HCT116 (cell line): ENCODE measurements at regions not wholly inside any gene's neighbourhood (a gene's known extent, or its start where the extent isn't known, plus 50 kb on each side); places are given as distances from the start of the nearest gene placed in this dataset.

Experiments
- ATF3 ChIP-seq: IDR thresholded peaks from 2 replicates; pipeline ENCODE4 v1.6.1; 2012
- CBX3 ChIP-seq: IDR thresholded peaks from 2 replicates; pipeline ENCODE4 v1.6.1; 2012; ENCODE audit warnings: low read depth
- CEBPB ChIP-seq: IDR thresholded peaks from 2 replicates; pipeline ENCODE4 v1.6.1; 2012; ENCODE audit warnings: low read depth
- EZH2 ChIP-seq: fragments of 200-600 bp; sonication (generic); IDR thresholded peaks from 2 replicates; pipeline ENCODE4 v1.6.1; 2017; ENCODE audit warnings: antibody characterized with exemption, mixed run types
- MAX ChIP-seq: IDR thresholded peaks from 2 replicates; pipeline ENCODE4 v1.6.1; 2012
- POLR2A ChIP-seq: IDR thresholded peaks from 2 replicates; pipeline ENCODE4 v1.7.0; 2011; ENCODE audit warnings: borderline replicate concordance; ENCODE audit not compliant: insufficient read depth, insufficient read length; ENCODE audit errors: extremely low read depth
- POLR2AphosphoS5 ChIP-seq: IDR thresholded peaks from 2 replicates; pipeline ENCODE4 v1.6.1; 2011; ENCODE audit warnings: mild to moderate bottlenecking, low read depth, low read length, moderate library complexity
- RAD21 ChIP-seq: IDR thresholded peaks from 2 replicates; pipeline ENCODE4 v1.6.1; 2012; ENCODE audit warnings: low read depth, mild to moderate bottlenecking
- SIN3A ChIP-seq: IDR thresholded peaks from 2 replicates; pipeline ENCODE4 v1.6.1; 2012; ENCODE audit warnings: low read depth
- TCF7L2 ChIP-seq: IDR thresholded peaks from 2 replicates; pipeline ENCODE4 v1.7.0; 2011; ENCODE audit warnings: borderline replicate concordance, inconsistent platforms; ENCODE audit not compliant: insufficient read depth, insufficient read length; ENCODE audit errors: extremely low read depth
- TF ChIP-seq, protein P1 (sequence below), 3 experiments: fragments of 200-600 bp in 1 of 3; sonication (generic) in 1 of 3; IDR thresholded peaks in 2 of 3; conservative IDR thresholded peaks in 1 of 3; 2 replicates each; pipeline ENCODE4 v1.5.1; 2012 to 2017; ENCODE audit warnings: low read depth in 2 of 3, low read length in 2 of 3, antibody characterized with exemption in 1 of 3, borderline replicate concordance in 1 of 3, control low read depth in 1 of 3, mild to moderate bottlenecking in 1 of 3, mixed read lengths in 1 of 3, mixed run types in 1 of 3, moderate library complexity in 1 of 3; ENCODE audit not compliant: insufficient read depth in 1 of 3
- TF ChIP-seq, protein P2 (sequence below): IDR thresholded peaks from 2 replicates; pipeline ENCODE4 v1.6.1; 2012; ENCODE audit warnings: low read depth

DNA sequence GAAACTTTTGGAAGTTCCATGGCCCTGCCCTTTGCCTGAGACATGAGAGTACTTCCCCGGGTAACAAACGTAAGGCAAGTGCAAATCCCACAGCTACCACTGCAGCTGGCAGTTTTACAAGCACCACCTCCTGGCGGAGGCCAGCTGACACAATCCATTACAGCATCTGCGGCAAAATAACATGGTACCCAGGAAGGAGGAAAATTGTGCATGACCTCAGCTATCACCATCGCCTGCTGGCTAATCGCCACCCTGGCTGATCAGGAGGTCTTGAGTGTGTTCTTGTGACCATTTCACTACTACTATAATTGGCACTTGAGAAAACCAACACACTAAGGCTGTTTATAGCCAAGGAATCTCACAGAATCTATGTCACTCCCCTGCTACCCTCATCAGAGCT lies 71.7 kb upstream of the SERPINE2 start:
- TF ChIP-seq EZH2, result no peak
- TF ChIP-seq, protein P1, sequence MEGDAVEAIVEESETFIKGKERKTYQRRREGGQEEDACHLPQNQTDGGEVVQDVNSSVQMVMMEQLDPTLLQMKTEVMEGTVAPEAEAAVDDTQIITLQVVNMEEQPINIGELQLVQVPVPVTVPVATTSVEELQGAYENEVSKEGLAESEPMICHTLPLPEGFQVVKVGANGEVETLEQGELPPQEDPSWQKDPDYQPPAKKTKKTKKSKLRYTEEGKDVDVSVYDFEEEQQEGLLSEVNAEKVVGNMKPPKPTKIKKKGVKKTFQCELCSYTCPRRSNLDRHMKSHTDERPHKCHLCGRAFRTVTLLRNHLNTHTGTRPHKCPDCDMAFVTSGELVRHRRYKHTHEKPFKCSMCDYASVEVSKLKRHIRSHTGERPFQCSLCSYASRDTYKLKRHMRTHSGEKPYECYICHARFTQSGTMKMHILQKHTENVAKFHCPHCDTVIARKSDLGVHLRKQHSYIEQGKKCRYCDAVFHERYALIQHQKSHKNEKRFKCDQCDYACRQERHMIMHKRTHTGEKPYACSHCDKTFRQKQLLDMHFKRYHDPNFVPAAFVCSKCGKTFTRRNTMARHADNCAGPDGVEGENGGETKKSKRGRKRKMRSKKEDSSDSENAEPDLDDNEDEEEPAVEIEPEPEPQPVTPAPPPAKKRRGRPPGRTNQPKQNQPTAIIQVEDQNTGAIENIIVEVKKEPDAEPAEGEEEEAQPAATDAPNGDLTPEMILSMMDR (IDR thresholded peaks at IDR 0.05 in 2 of 3, conservative IDR thresholded peaks at IDR 0.05 in 1 of 3; ENCODE audit: borderline replicate concordance in 1 of 3, insufficient read depth in 1 of 3, low read depth in 2 of 3, low read length in 2 of 3), result no peak
- no peak for TF ChIP-seq POLR2A
- TF ChIP-seq RAD21, result no peak
- no peak for TF ChIP-seq ATF3
- no peak for TF ChIP-seq CBX3
- TF ChIP-seq, protein P2, sequence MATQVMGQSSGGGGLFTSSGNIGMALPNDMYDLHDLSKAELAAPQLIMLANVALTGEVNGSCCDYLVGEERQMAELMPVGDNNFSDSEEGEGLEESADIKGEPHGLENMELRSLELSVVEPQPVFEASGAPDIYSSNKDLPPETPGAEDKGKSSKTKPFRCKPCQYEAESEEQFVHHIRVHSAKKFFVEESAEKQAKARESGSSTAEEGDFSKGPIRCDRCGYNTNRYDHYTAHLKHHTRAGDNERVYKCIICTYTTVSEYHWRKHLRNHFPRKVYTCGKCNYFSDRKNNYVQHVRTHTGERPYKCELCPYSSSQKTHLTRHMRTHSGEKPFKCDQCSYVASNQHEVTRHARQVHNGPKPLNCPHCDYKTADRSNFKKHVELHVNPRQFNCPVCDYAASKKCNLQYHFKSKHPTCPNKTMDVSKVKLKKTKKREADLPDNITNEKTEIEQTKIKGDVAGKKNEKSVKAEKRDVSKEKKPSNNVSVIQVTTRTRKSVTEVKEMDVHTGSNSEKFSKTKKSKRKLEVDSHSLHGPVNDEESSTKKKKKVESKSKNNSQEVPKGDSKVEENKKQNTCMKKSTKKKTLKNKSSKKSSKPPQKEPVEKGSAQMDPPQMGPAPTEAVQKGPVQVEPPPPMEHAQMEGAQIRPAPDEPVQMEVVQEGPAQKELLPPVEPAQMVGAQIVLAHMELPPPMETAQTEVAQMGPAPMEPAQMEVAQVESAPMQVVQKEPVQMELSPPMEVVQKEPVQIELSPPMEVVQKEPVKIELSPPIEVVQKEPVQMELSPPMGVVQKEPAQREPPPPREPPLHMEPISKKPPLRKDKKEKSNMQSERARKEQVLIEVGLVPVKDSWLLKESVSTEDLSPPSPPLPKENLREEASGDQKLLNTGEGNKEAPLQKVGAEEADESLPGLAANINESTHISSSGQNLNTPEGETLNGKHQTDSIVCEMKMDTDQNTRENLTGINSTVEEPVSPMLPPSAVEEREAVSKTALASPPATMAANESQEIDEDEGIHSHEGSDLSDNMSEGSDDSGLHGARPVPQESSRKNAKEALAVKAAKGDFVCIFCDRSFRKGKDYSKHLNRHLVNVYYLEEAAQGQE, result no peak
- no peak for TF ChIP-seq MAX
- TF ChIP-seq CEBPB, result no peak
- TF ChIP-seq TCF7L2, result no peak
- no peak for TF ChIP-seq SIN3A
- TF ChIP-seq POLR2AphosphoS5, result no peak
